Endodermal cell (in vitro differentiated cells): ENCODE measurements at regions not wholly inside any gene's neighbourhood (a gene's known extent, or its start where the extent isn't known, plus 50 kb on each side); places are given as distances from the start of the nearest gene placed in this dataset.

Experiments
- DNase-seq: peaks from one replicate; pipeline ENCODE4 v3.0.0-alpha.2; 2017
- H3K27ac ChIP-seq: 2 replicates; pipeline ENCODE4 v1.5.1; 2013; ENCODE audit warnings: mild to moderate bottlenecking, low read depth, low read length, moderate library complexity
- H3K27me3 ChIP-seq: 2 replicates; pipeline ENCODE4 v1.6.1; 2013; ENCODE audit warnings: mild to moderate bottlenecking, low read length, moderate library complexity; ENCODE audit not compliant: insufficient read depth, control insufficient read depth, poor library complexity, severe bottlenecking
- H3K36me3 ChIP-seq: 2 replicates; pipeline ENCODE4 v1.7.0; 2013; ENCODE audit warnings: mild to moderate bottlenecking, low read length, moderate library complexity; ENCODE audit not compliant: control insufficient read depth, insufficient read depth
- H3K4me1 ChIP-seq: one replicate; pipeline ENCODE4 v1.7.0; 2013; ENCODE audit warnings: low read length; ENCODE audit not compliant: control insufficient read depth, insufficient read depth
- H3K4me3 ChIP-seq: 2 replicates; pipeline ENCODE4 v1.5.1; 2013; ENCODE audit warnings: mild to moderate bottlenecking, low read length, moderate library complexity
- H3K9ac ChIP-seq: 2 replicates; pipeline ENCODE4 v1.6.1; 2013; ENCODE audit warnings: mild to moderate bottlenecking, low read length, moderate library complexity; ENCODE audit not compliant: poor library complexity, severe bottlenecking; ENCODE audit errors: extremely low read depth
- H3K9me3 ChIP-seq: 2 replicates; pipeline ENCODE4 v1.6.1; 2013; ENCODE audit warnings: mild to moderate bottlenecking, low read length, moderate library complexity; ENCODE audit not compliant: control insufficient read depth
- H3K27ac Mint-ChIP-seq: 2 replicates; pipeline ENCODE4 v1.8.0; 2020; ENCODE audit warnings: mixed read lengths
- H3K27me3 Mint-ChIP-seq: 2 replicates; pipeline ENCODE4 v1.8.0; 2021; ENCODE audit warnings: mild to moderate bottlenecking, mixed read lengths; ENCODE audit not compliant: insufficient read depth
- H3K36me3 Mint-ChIP-seq: 2 replicates; pipeline ENCODE4 v1.8.0; 2020; ENCODE audit warnings: low read depth, mixed read lengths
- H3K4me1 Mint-ChIP-seq: 2 replicates; pipeline ENCODE4 v1.8.0; 2020; ENCODE audit warnings: mixed read lengths
- H3K4me3 Mint-ChIP-seq: 2 replicates; pipeline ENCODE4 v1.8.0; 2020; ENCODE audit warnings: mild to moderate bottlenecking, moderate library complexity, mixed read lengths
- H3K9me3 Mint-ChIP-seq: 2 replicates; pipeline ENCODE4 v1.8.0; 2020; ENCODE audit warnings: mild to moderate bottlenecking, mixed read lengths
- CTCF ChIP-seq: fragments of 200-600 bp; sonication (generic); conservative IDR thresholded peaks from 2 replicates; pipeline ENCODE4 v1.5.0; 2021; ENCODE audit warnings: antibody characterized with exemption, mild to moderate bottlenecking
- WGBS, 2 experiments: methylation state at CpG; one replicate each; pipeline versions ENCODE4 v1.1.5 to v1.1.7; 2013; ENCODE audit warnings: missing lambda C conversion rate in 2 of 2, mixed read lengths in 1 of 2; ENCODE audit not compliant: insufficient coverage in 1 of 2, insufficient read length in 1 of 2; 5-methylcytosine and 5-hydroxymethylcytosine counted together

GRCh38 chr10:108765794-108766193, 1157.5 kb downstream of the XPNPEP1 start:
- Mint-ChIP-seq H3K36me3 (no peaks in the 10 kb centered on the region), H3K9me3 (no peaks in the 10 kb centered on the region), H3K4me3 (no peak overlapping the region), H3K4me1 (no peaks in the 10 kb centered on the region), H3K27ac (no peak overlapping the region), H3K27me3 (no peaks in the 10 kb centered on the region)
- Histone ChIP-seq H3K36me3 (no peaks in the 10 kb centered on the region), H3K4me1 (no peaks in the 10 kb centered on the region), H3K4me3 (no peak overlapping the region), H3K9ac (no peak overlapping the region), H3K27ac (no peak overlapping the region), H3K27me3 (no peaks in the 10 kb centered on the region), H3K9me3 (peaks cover 81% of the 10 kb centered on the region)
- 30 to 83% methylated on average over 1 of the region's 1 CpG for WGBS, 2 experiments
- no peak for TF ChIP-seq CTCF
- DNase-seq = no peak

DNA sequence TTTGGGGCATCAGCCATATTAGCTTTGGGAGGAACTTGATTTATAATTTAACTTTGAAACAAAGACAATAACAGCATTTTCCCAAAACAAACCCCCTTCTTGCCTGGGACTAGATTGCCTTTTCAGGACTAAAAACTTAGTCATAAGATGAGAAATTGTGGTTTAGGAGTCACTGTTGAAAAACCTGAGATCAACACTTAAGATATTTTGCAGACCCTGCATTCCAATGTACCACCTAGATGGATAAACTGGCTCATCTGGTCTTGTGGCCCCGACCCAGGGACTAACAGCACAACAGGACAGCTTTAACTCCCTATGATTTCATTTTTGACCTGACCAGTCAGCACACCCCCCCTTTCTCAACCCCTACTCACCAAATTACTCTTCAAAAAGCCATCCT, 1165.4 kb downstream of the XPNPEP1 start:
- 70% methylated on average over 1 of the region's 1 CpG; no CpG with 5 or more reads in 1 of the 2 experiments for WGBS, 2 experiments
- no peaks in the 10 kb centered on the region for H3K27me3 ChIP-seq
- TF ChIP-seq CTCF = no peak
- H3K36me3 ChIP-seq = no peaks in the 10 kb centered on the region
- H3K9ac ChIP-seq = no peak overlapping the region
- no peaks in the 10 kb centered on the region for H3K4me1 Mint-ChIP-seq
- peaks cover 60% of the 10 kb centered on the region for H3K9me3 ChIP-seq
- H3K4me3 ChIP-seq = no peak overlapping the region
- DNase-seq = no peak
- no peak overlapping the region for H3K4me3 Mint-ChIP-seq
- no peaks in the 10 kb centered on the region for H3K36me3 Mint-ChIP-seq
- H3K27me3 Mint-ChIP-seq = no peaks in the 10 kb centered on the region
- H3K27ac ChIP-seq = no peak overlapping the region
- H3K4me1 ChIP-seq = no peaks in the 10 kb centered on the region
- H3K27ac Mint-ChIP-seq = no peak overlapping the region
- no peaks in the 10 kb centered on the region for H3K9me3 Mint-ChIP-seq

DNA sequence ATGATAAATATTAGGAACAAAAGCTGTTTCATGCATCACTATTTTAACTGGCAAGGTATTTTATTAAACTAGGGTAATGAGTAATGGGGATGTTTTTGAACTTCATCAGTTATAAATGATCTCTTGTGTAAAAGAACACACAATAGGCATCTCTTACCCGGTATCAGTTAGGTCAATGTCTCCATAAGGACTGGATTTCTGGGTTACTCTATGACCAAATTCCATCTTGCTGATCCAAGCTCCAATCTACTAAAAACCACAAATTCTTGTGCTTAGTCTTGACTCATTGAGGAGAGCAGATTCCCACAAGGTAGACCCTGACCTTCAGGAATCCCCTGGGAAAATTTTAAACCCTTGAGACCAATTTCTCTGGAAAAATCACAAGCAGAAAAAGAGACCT, 1167.7 kb downstream of the XPNPEP1 start:
- H3K4me1 ChIP-seq = no peaks in the 10 kb centered on the region
- no peaks in the 10 kb centered on the region for H3K27me3 ChIP-seq
- Mint-ChIP-seq H3K4me3 (no peak overlapping the region), H3K9me3 (no peaks in the 10 kb centered on the region), H3K27ac (no peak overlapping the region), H3K27me3 (no peaks in the 10 kb centered on the region), H3K4me1 (no peaks in the 10 kb centered on the region), H3K36me3 (no peaks in the 10 kb centered on the region)
- DNase-seq = no peak
- no peak for TF ChIP-seq CTCF
- no peaks in the 10 kb centered on the region for H3K36me3 ChIP-seq
- H3K27ac ChIP-seq = no peak overlapping the region
- H3K4me3 ChIP-seq = no peak overlapping the region
- 60 to 63% methylated on average over 1 of the region's 1 CpG for WGBS, 2 experiments
- H3K9me3 ChIP-seq = peaks cover 54% of the 10 kb centered on the region
- H3K9ac ChIP-seq = no peak overlapping the region
